ENCODE measurements at regions not wholly inside any gene's neighbourhood (a gene's known extent, or its start where the extent isn't known, plus 50 kb on each side); places are given as distances from the start of the nearest gene placed in this dataset.

GRCh38 chr7:39808796-39809481, 141.1 kb upstream of the CDK13 start:
- no peak for TF ChIP-seq POLR2AphosphoS5 (IDR thresholded peaks at IDR 0.05; ENCODE audit: low read depth)
- TF ChIP-seq, protein P1, sequence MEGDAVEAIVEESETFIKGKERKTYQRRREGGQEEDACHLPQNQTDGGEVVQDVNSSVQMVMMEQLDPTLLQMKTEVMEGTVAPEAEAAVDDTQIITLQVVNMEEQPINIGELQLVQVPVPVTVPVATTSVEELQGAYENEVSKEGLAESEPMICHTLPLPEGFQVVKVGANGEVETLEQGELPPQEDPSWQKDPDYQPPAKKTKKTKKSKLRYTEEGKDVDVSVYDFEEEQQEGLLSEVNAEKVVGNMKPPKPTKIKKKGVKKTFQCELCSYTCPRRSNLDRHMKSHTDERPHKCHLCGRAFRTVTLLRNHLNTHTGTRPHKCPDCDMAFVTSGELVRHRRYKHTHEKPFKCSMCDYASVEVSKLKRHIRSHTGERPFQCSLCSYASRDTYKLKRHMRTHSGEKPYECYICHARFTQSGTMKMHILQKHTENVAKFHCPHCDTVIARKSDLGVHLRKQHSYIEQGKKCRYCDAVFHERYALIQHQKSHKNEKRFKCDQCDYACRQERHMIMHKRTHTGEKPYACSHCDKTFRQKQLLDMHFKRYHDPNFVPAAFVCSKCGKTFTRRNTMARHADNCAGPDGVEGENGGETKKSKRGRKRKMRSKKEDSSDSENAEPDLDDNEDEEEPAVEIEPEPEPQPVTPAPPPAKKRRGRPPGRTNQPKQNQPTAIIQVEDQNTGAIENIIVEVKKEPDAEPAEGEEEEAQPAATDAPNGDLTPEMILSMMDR (IDR thresholded peaks at IDR 0.05; ENCODE audit: insufficient read depth, low read length): no peak
- no peak for TF ChIP-seq SPI1 (IDR thresholded peaks at IDR 0.05; ENCODE audit: borderline replicate concordance, low read depth)
- TF ChIP-seq REST (IDR thresholded peaks at IDR 0.05; ENCODE audit: insufficient replicate concordance, low read depth): no peak

Measured in HL-60 (cell line).